Gastroesophageal sphincter (tissue), 4 donors: ENCODE measurements at regions not wholly inside any gene's neighbourhood (a gene's known extent, or its start where the extent isn't known, plus 50 kb on each side); places are given as distances from the start of the nearest gene placed in this dataset.

Experiments used
- ATAC-seq: fragments of 150-250 bp; one replicate; pipeline ENCODE4 v1.9.1; 2016; ENCODE audit warnings: mild to moderate bottlenecking, moderate library complexity
- H3K27ac ChIP-seq, 4 donors: fragments of 200-600 bp; sonication (generic) in 3 of 4; 1 replicate in 3 of 4; 2 replicates in 1 of 4; pipeline ENCODE4 v1.5.1; 2016 to 2019
- H3K27me3 ChIP-seq: fragments of 200-600 bp; sonication (generic); one replicate; pipeline ENCODE4 v1.5.1; 2019
- H3K36me3 ChIP-seq, 2 donors: fragments of 200-600 bp; sonication (generic); one replicate each; pipeline ENCODE4 v1.5.1; 2019; ENCODE audit warnings: control low read depth in 1 of 2
- H3K4me1 ChIP-seq, 3 donors: fragments of 200-600 bp; sonication (generic); 1 replicate in 2 of 3; 2 replicates in 1 of 3; pipeline ENCODE4 v1.5.1; 2016 to 2019; ENCODE audit warnings: control low read depth in 2 of 3
- H3K4me3 ChIP-seq, 2 donors: fragments of 200-600 bp; sonication (generic); one replicate each; pipeline ENCODE4 v1.5.1; 2019; ENCODE audit warnings: mild to moderate bottlenecking in 1 of 2, moderate library complexity in 1 of 2
- H3K9me3 ChIP-seq, 3 donors: fragments of 200-600 bp; sonication (generic); one replicate each; pipeline ENCODE4 v1.5.1; 2017 to 2019; ENCODE audit warnings: control low read depth in 2 of 3
- CTCF ChIP-seq, 4 experiments: fragments of 200-600 bp in 2 of 4; fragments of 450-650 bp in 2 of 4; sonication (generic) in 1 of 4; IDR thresholded peaks; one replicate each; pipeline ENCODE4 v1.5.1; 2017 to 2019; ENCODE audit warnings: antibody characterized with exemption in 4 of 4, mild to moderate bottlenecking in 2 of 4, moderate library complexity in 2 of 4
- EP300 ChIP-seq: sonication (generic); formaldehyde crosslinking; IDR thresholded peaks from one replicate; pipeline ENCODE4 v1.6.1; 2017; ENCODE audit warnings: antibody characterized with exemption, mild to moderate bottlenecking
- POLR2A ChIP-seq, 2 donors: fragments of 450-650 bp; IDR thresholded peaks; one replicate each; pipeline ENCODE4 v1.6.1; 2017; ENCODE audit warnings: antibody characterized with exemption in 2 of 2, mild to moderate bottlenecking in 2 of 2, moderate library complexity in 1 of 2
- POLR2AphosphoS5 ChIP-seq: sonication (generic); formaldehyde crosslinking; IDR thresholded peaks from one replicate; pipeline ENCODE4 v1.6.1; 2017; ENCODE audit warnings: antibody characterized with exemption
- WGBS, 2 donors: methylation state at CpG; one replicate each; pipeline ENCODE4 v1.1.5; 2018; ENCODE audit warnings: low coverage in 1 of 2; 5-methylcytosine and 5-hydroxymethylcytosine counted together

- H3K4me3 ChIP-seq: no peak overlapping the region
- no peaks in the 10 kb centered on the region for H3K4me1 ChIP-seq
- 20 to 52% methylated on average over 2 to 4 of the region's 4 CpGs for WGBS, 2 donors
- no peaks in the 10 kb centered on the region for H3K9me3 ChIP-seq
- no peak for TF ChIP-seq EP300
- no peak for TF ChIP-seq POLR2AphosphoS5
- TF ChIP-seq POLR2A (IDR thresholded peaks at IDR 0.05): no peak
- TF ChIP-seq CTCF (IDR thresholded peaks at IDR 0.05): no peak
- no peak for ATAC-seq
- H3K36me3 ChIP-seq: no peaks in the 10 kb centered on the region
- H3K27ac ChIP-seq: no peak overlapping the region
- no peaks in the 10 kb centered on the region for H3K27me3 ChIP-seq
Measured at GRCh38 chr12:128140551-128140950, 126.4 kb upstream of the TMEM132C start.

GRCh38 chr12:128150961-128151360, 116.0 kb upstream of the TMEM132C start:
- 51 to 55% methylated on average over 5 of the region's 5 CpGs for WGBS, 2 donors

GRCh38 chr12:128155571-128155970, 111.4 kb upstream of the TMEM132C start:
- 20 to 51% methylated on average over 1 to 4 of the region's 4 CpGs for WGBS, 2 donors
- ATAC-seq: no peak
- TF ChIP-seq EP300 (no peak), CTCF (IDR thresholded peaks at IDR 0.05) (no peak), POLR2AphosphoS5 (no peak), POLR2A (IDR thresholded peaks at IDR 0.05) (no peak)
- Histone ChIP-seq H3K36me3 (no peaks in the 10 kb centered on the region), H3K27ac (no peak overlapping the region), H3K4me3 (no peak overlapping the region), H3K27me3 (peaks cover 5% of the 10 kb centered on the region), H3K4me1 (no peaks in the 10 kb centered on the region), H3K9me3 (no peaks in the 10 kb centered on the region)

More at GRCh38 chr12:128150961-128151360, 116.0 kb upstream of the TMEM132C start:
- H3K36me3 ChIP-seq: no peaks in the 10 kb centered on the region
- H3K27ac ChIP-seq: no peak overlapping the region
- H3K27me3 ChIP-seq: no peaks in the 10 kb centered on the region
- no peaks in the 10 kb centered on the region for H3K4me1 ChIP-seq
- ATAC-seq: no peak
- no peak for TF ChIP-seq CTCF (IDR thresholded peaks at IDR 0.05)
- no peak for TF ChIP-seq POLR2AphosphoS5
- TF ChIP-seq EP300: no peak
- no peak for TF ChIP-seq POLR2A (IDR thresholded peaks at IDR 0.05)
- no peaks in the 10 kb centered on the region for H3K9me3 ChIP-seq
- no peak overlapping the region for H3K4me3 ChIP-seq

GRCh38 chr12:128163086-128163485, 103.9 kb upstream of the TMEM132C start:
- Histone ChIP-seq H3K27ac (no peak overlapping the region), H3K27me3 (no peaks in the 10 kb centered on the region), H3K4me1 (no peaks in the 10 kb centered on the region), H3K9me3 (no peaks in the 10 kb centered on the region), H3K4me3 (no peak overlapping the region), H3K36me3 (no peaks in the 10 kb centered on the region)
- WGBS, 2 donors: 65 to 67% methylated on average over 2 to 5 of the region's 5 CpGs
- TF ChIP-seq POLR2AphosphoS5 (no peak), CTCF (IDR thresholded peaks at IDR 0.05) (no peak), EP300 (no peak), POLR2A (IDR thresholded peaks at IDR 0.05) (no peak)
- no peak for ATAC-seq

GRCh38 chr12:128164533-128164932, 102.4 kb upstream of the TMEM132C start:
- ATAC-seq: no peak
- Histone ChIP-seq H3K4me3 (no peak overlapping the region), H3K36me3 (no peaks in the 10 kb centered on the region), H3K27me3 (no peaks in the 10 kb centered on the region), H3K27ac (no peak overlapping the region), H3K4me1 (no peaks in the 10 kb centered on the region), H3K9me3 (no peaks in the 10 kb centered on the region)
- TF ChIP-seq POLR2AphosphoS5: no peak
- no peak for TF ChIP-seq POLR2A (IDR thresholded peaks at IDR 0.05)
- no peak for TF ChIP-seq CTCF (IDR thresholded peaks at IDR 0.05)
- no peak for TF ChIP-seq EP300
- WGBS, 2 donors: 78 to 90% methylated on average over 1 of the region's 1 CpG
